AG20443 (cell line): ENCODE measurements at regions not wholly inside any gene's neighbourhood (a gene's known extent, or its start where the extent isn't known, plus 50 kb on each side); places are given as distances from the start of the nearest gene placed in this dataset.

Source experiments
- DNase-seq: peaks from one replicate; pipeline ENCODE4 v3.0.0; 2012; ENCODE audit warnings: low spot score, mixed read lengths

DNA sequence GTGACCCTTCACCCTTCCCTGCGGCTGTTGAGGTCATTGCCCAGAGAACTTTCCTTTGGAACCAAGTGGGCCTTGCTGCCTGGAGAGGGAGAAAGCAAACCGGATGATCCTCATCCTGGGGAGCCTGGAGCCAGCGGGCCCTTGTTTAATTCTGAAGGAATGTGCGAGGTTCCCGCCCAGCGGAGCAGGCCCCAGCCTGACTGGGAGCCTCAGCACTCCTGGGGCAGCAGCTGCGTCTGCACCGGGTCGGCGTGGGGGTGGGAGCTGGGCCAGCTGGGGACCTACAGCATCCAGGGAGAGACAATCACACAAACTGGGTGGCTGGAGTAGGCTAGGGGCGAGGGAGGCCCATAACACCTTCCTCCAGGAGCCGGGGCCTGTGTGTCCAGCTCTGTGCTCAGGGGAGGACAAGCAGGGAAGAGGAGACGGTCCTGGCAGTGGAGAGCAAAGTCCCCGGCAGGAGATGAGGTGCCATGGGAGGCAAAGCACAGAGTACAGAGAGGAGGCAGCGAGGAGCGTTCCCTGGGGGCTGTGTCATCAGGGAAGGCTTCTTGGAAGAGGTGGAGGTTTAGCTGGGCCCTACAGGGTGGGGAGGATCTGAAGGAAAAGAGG, 61.9 kb upstream of the HAAO start:
- DNase-seq, result peak; percentile 86

DNA sequence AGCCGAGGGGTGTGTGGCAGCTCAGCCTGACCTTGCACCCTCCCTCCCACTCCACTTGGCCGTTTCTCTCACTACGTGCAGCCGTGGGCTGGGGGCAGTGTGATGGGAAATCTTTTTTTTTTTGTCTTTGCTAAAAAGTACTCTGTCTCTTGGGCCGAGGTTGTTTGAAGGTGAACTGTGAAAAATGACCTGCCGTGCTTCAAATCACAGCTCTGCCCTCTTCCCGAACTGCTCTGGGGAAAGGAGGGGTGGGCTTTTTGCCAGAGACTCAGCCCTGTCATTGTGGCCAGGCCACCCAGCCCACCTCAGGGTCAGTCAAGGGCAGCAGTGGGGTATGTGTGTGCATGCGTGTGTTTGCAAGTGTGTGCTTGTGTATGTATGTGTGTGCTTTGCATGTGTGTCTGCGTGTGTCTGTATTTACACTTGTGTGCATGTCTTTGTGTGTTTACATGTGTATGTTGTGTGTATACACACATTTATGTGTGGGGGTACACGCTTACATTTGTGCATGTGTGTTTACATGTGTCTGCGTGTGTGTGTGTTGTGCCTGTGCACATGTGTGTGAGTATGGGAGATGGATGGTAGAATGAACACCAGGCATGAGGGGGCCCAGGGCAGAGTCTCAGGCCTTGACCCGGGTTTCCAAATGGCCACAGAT, 61.3 kb upstream of the HAAO start:
- DNase-seq, result no peak

DNA sequence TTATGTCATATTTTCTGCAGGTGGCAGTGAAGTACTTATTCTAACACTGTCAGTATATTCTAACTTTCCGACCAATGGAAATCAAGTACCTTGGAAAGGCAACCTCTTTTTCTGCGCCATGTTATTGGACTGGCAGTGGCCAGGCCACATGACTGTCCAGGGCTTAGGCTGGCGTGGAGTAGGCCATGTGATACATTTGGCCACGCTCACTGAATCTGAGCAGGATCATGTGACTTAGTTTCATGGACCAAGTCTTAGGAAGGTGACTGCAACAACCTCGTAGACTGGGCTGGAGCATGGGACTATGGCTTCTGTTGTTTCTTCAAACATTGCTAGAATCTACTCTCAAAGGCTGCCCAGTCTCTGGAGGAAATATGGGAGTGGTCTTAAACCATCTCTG, 60.4 kb upstream of the HAAO start:
- no peak for DNase-seq

DNA sequence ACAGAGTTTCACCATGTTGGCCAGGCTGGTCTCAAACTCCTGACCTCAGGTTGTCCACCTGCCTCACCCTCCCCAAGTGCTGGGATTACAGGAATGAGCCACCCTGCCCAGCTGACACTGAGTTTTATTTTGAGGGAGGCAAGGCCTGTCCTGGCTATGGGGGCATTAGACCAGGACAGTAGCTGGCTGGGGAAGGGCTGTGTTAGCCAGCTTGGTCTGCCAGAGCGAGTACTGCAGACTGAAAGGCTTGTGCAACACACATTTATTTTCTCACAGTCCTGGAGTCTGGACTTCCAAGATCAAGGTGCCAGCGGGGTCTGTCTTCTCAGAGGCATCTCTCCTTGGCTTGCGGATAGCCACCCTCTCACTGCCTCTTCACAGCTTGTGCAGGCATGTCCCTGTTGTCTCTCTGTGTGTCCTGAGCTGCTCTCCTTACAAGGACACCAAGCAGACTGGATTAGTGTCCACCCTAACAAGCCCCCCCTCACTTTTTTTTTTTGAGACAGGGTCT, 59.4 kb upstream of the HAAO start:
- DNase-seq, result no peak

GRCh38 chr2:42851186-42851585, 58.8 kb upstream of the HAAO start:
- no peak for DNase-seq

DNA sequence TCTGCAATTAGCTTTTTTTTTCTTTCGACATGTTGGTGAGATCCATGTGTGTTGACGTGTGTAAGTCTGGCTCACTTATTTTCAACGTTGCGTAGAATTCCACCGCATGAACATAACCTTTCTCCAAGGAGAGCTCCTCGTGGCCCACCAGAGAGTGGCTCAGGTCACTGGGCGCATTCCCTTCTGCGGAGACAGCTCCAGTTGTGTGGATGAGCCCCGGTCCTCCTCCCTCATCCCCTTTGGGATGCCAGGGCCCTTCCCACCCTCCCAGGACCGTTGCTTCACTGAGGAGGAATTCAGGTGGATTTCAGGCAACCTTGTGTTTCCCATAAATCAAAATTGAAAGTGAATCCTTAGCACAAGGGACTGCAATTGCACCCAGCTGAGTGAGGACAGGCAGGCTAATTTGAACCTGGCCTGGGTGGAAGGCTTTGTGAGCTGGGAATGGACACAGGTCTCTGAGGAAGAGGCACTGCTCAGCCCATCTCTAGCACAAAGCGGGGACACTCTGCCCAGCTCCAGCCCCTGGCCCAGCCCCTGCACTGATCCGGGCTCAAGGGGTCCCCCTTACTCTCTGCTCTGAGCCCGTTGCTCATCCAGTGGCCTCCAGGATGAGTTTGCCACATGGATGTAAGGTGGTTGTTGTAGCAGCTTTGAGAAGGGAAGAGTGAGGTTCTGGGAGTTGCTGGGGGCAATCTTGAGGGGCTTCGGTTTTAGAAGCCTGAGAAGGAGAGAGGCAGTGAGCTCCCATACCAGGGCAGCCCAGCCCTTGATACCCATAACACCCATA, 57.8 kb upstream of the HAAO start:
- DNase-seq, result no peak

DNA sequence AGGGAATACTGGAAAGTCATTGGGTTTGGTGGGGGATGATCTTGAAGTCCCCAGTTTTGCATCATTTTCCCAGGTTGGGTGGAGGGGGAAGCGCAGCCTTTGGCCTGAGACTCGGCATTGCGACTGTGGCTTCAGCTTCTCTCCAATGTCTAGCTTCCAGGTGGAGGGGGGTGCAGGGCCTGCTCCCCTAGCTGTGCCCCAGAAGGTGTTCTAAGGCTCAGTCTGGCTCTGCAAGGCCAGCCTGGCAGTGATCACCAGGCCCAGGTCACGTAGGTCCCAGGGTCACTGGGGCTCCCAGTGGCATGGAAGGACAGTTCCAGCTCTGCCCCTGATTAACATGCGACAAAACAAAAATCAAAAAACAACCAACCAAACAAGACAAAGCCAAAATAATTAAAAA, 56.9 kb upstream of the HAAO start:
- no peak for DNase-seq

DNA sequence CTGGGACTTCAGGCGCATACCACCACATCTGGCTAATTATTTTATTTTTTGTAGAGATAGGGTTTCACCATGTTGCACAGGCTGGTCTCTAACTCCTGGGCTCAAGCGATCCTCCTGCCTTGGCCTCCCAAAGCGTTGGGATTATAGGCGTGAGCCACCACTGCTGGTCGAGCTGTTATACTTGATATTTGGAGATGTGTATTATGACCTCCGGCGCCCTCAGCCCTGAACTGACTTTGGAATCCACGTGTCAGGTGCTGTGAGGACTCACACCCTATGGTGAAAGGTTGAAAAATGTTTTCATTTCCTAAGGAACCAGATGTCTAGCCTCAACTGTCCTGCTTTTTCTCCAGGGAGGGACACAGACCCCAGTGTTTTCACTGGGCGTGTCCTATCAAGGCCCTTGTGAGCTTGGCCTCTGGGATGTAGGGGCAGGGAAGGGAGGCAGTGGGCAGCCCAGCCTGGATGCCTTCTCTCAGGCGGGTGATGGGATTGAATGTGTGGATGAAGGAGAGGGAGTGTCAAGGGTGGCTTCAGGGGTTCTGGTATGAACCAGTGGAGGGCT, 56.4 kb upstream of the HAAO start:
- DNase-seq, result no peak

DNA sequence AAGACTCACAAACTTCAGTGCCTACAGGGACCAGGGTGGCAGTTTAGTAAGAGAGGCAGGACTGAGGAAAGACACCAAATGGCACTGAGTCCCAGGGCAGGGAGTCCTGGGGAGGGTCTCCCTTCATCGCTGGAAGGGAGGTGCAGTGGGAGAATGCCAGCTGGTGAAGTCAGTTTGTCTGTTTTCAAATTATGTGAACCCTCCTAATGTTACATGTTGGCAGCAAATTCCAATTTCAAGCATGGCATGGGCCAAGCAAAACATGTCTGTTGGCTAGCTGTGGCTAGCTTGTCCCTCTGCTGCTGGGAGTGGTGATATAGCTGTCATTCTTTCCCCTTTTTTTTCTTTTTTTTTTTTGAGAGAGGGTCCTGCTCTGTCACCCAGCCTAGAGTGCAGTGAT, 55.9 kb upstream of the HAAO start:
- no peak for DNase-seq

DNA sequence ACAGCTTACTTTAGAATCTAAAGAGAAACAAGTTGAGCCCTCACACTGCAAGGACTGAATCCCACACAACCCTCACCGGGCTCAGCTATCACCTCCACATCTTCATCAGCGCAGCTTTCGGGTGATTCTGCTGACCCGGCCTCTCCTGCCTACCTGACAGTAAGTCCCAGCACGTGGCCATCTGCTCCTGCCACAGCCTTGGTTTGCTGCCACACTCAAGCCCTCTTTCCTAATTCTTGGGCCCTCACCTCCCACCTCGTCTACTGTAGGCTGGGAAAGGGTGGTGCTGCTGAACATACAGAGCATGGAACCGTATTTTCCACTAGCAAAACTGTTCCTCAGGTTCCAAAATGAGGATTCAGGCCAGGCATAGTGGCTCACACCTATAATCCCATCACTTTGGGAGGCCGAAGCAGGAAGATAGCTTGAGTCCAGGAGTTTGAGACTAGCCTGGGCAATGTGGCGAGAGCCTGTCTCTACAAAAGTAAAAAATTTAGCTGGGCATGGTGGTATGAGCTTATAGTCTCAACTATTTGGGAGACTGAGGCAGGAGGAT, 55.3 kb upstream of the HAAO start:
- no peak for DNase-seq

GRCh38 chr2:42846932-42847595, 54.7 kb upstream of the HAAO start:
- DNase-seq, result no peak

GRCh38 chr2:42846026-42846425, 53.6 kb upstream of the HAAO start:
- no peak for DNase-seq

DNA sequence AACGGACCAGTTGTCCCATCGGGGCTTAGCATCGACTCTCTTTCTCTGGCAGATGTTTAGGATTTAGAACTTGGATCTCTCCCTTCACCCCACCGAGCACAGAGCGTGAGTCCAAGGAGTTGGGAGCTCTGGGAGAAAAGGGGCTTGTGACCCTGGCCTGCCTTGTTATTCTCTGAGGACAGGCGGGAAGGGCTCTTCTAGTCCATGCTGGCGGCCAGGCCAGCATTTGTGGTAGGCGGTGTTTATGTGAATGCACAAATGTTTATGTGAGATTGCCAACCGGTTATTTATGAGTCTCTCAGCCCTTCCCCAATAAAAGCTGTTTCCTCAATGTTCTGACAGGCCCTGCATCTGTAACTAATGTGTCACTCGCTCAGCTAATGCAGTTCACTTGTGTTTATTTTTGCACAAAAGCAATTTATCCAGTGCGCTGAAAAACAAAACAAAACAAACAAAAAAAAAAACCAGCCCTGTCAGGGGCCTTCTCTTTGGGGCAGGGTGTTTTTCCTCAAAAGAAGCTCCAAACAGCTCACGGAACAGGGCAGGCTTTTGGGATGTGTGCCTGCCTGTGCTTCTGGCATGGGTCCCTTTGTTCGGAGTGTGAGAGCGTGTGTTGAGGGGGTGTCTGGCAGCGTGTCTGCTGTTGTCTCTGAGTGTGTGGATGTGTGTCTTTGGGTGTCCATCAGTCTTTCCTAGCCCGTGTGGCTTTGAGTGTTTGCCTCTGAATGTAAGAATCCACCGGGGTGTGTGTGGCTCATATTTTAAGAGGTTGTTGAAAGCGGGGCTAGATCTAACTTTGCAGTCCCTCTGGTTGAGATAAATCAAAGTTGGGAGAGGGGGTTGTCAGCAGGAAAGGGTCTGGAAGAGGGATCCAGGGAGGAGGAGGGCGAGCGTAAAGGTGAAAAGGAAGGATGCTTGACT, 52.8 kb upstream of the HAAO start:
- peak; percentile 38 for DNase-seq

- no peak for DNase-seq
Observed at GRCh38 chr2:42844366-42844765, 52.0 kb upstream of the HAAO start.

DNA sequence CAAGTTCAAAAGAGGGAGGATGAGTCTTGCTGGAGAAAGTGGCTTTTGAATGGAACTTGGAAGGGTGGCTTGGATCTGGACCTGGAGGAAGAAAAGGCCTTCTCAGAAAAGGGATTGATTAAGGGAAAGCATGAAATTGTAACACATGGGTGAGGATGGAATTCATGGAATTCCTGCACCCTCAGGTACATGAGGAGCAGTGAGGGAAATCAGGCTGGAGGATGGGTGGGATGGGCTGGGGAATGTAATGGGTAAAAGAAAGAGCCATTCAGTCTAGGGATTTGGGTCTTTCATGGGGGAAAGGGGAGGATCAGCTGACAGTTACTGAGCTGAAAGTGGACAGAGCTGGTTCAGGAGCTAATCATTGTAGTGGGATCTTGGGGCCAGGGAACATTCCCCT, 51.2 kb upstream of the HAAO start:
- DNase-seq, result no peak

GRCh38 chr2:42843131-42843530, 50.7 kb upstream of the HAAO start:
- no peak for DNase-seq

DNA sequence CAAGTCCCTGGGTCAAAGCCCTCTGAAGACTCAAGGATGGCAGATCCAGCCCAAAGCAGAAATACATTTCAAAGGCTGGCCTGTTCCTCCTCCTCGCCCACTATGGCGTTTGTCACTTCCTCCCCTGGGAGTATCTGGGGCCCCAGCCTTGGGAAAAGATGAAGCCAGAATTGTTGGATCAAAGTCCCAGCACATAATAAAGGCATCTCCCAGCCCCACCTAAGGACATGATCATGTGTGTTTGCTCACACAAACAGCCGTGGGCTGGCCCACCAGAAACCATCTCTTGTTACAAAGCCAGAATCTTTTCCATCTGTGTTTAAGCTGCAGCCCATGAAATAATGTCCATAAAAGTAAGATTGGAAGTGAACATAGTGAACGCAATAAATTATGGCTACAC, 50.1 kb upstream of the HAAO start:
- DNase-seq, result no peak
